ENCODE measurements at regions not wholly inside any gene's neighbourhood (a gene's known extent, or its start where the extent isn't known, plus 50 kb on each side); places are given as distances from the start of the nearest gene placed in this dataset.

DNA sequence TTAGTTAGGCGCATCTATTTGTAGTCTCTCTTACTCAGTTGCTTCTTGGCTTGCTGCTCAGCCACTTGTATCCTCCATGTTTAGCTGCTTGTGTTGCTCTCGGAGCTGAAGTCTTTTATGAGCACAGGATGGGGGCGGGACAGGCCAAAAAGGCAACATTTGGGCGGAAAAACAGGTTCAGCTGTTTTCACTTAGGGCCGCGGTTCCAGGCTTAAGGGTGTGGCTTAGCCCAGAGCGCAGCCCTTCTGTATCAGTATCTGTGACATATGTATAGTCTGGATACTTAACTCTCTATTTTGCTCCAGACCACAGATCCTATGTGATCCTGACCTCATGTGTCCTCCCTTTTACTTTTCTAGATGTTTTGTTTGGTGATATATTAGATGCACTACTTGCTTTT is 763.5 kb downstream of the SUCLG1 start:
- Histone ChIP-seq H3K4me1 (no peaks in the 10 kb centered on the region), H3K27ac (no peak overlapping the region), H3K9me3 (no peaks in the 10 kb centered on the region), H3K27me3 (no peaks in the 10 kb centered on the region), H3K4me3 (no peak overlapping the region), H3K36me3 (no peaks in the 10 kb centered on the region)
- no peak for TF ChIP-seq CTCF (IDR thresholded peaks at IDR 0.05)
- 68% methylated on average over 7 of the region's 7 CpGs for WGBS
- no peak for DNase-seq (ENCODE audit: low spot score in 2 of 2)

DNA sequence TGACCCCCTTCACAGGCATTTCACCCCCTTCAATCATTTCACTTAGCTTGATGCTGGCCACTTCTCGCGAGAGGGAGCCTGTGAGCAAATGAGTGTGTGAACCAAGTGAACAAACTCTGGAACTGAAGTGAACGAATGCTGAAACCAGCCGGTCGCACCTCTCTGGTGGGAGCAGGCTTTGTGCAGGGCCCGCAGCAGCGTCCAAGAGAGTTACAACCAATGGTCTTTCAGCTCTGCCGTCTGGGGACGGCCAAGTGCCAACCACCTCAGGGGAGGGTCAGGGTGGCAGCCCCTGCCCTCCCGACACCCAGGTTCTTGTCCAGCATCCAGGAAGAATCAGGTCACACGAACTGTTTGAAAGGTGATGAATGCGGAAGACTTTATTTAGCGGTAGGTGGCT is 764.0 kb downstream of the SUCLG1 start:
- H3K36me3 ChIP-seq: no peaks in the 10 kb centered on the region
- no peaks in the 10 kb centered on the region for H3K27me3 ChIP-seq
- WGBS: 92% methylated on average over 13 of the region's 13 CpGs
- no peak overlapping the region for H3K27ac ChIP-seq
- no peaks in the 10 kb centered on the region for H3K9me3 ChIP-seq
- no peaks in the 10 kb centered on the region for H3K4me1 ChIP-seq
- TF ChIP-seq POLR2A (IDR thresholded peaks at IDR 0.05): no peak
- TF ChIP-seq CTCF (IDR thresholded peaks at IDR 0.05): no peak
- no peak for TF ChIP-seq POLR2AphosphoS5 (IDR thresholded peaks at IDR 0.05)
- no peak for TF ChIP-seq EP300 (IDR thresholded peaks at IDR 0.05)
- no peak for DNase-seq (ENCODE audit: low spot score in 2 of 2)
- no peak overlapping the region for H3K4me3 ChIP-seq

- TF ChIP-seq EP300 (IDR thresholded peaks at IDR 0.05) (no peak), POLR2AphosphoS5 (IDR thresholded peaks at IDR 0.05) (no peak), CTCF (IDR thresholded peaks at IDR 0.05) (no peak), POLR2A (IDR thresholded peaks at IDR 0.05) (no peak)
- Histone ChIP-seq H3K4me3 (no peak overlapping the region), H3K4me1 (no peaks in the 10 kb centered on the region), H3K27ac (no peak overlapping the region), H3K36me3 (no peaks in the 10 kb centered on the region), H3K27me3 (no peaks in the 10 kb centered on the region), H3K9me3 (no peaks in the 10 kb centered on the region)
- DNase-seq (ENCODE audit: low spot score in 2 of 2): no peak
Observed at GRCh38 chr2:83689402-83689801, 769.7 kb downstream of the SUCLG1 start.

DNA sequence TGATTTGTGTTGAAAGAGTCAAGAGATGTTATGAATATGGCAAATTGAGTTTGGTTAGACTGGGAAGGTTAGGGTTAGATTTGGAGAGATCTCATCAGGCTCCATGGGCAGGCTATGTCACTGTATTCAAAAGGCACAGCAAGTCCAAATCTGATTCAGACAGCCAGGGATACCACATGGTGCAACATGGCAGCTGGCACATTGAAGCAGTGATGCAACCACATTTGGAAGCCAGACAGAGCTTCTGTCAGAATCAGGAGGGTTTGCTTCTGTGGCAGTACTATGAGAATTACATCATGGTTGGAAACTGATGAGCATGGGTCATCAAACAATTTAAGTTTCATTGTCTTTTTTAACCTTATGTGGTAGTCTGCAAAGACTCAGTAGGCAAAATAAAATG is 772.2 kb downstream of the SUCLG1 start:
- Histone ChIP-seq H3K9me3 (no peaks in the 10 kb centered on the region), H3K27me3 (no peaks in the 10 kb centered on the region), H3K27ac (no peak overlapping the region), H3K4me3 (no peak overlapping the region), H3K36me3 (no peaks in the 10 kb centered on the region), H3K4me1 (no peaks in the 10 kb centered on the region)
- TF ChIP-seq CTCF (IDR thresholded peaks at IDR 0.05): no peak
- no peak for TF ChIP-seq EP300 (IDR thresholded peaks at IDR 0.05)
- TF ChIP-seq POLR2AphosphoS5 (IDR thresholded peaks at IDR 0.05): no peak
- no peak for TF ChIP-seq POLR2A (IDR thresholded peaks at IDR 0.05)
- DNase-seq (ENCODE audit: low spot score in 2 of 2): no peak

- no peaks in the 10 kb centered on the region for H3K36me3 ChIP-seq
- H3K9me3 ChIP-seq: peaks cover 3% of the 10 kb centered on the region
- H3K4me3 ChIP-seq: no peak overlapping the region
- no peak overlapping the region for H3K27ac ChIP-seq
- no peaks in the 10 kb centered on the region for H3K27me3 ChIP-seq
- TF ChIP-seq POLR2A (IDR thresholded peaks at IDR 0.05): no peak
- no peak for TF ChIP-seq CTCF (IDR thresholded peaks at IDR 0.05)
- TF ChIP-seq POLR2AphosphoS5 (IDR thresholded peaks at IDR 0.05): no peak
- no peak for TF ChIP-seq EP300 (IDR thresholded peaks at IDR 0.05)
- 78% methylated on average over 3 of the region's 3 CpGs for WGBS
- no peaks in the 10 kb centered on the region for H3K4me1 ChIP-seq
- no peak for DNase-seq (ENCODE audit: low spot score in 2 of 2)
Observed at GRCh38 chr2:83674050-83674449, 785.0 kb downstream of the SUCLG1 start.
